HT-29 (cell line): ENCODE measurements at regions not wholly inside any gene's neighbourhood (a gene's known extent, or its start where the extent isn't known, plus 50 kb on each side); places are given as distances from the start of the nearest gene placed in this dataset.
A peak's percentile ranks its signal among the peaks of the same experiment; 100 is the strongest.
"Not testable (repeated sequence)": the region's sequence is repeated elsewhere in the genome, so short reads cannot be mapped to it uniquely, and the experiment has no call there.

Experiments
- DNase-seq: peaks from one replicate; pipeline ENCODE4 v3.0.0-alpha.2; 2015; ENCODE audit warnings: low spot score

- DNase-seq, result no peak
Observed at GRCh38 chr6:37766717-37767116, 52.8 kb upstream of the ZFAND3 start.

- DNase-seq, result no peak
Observed at GRCh38 chr6:37765182-37765775, 54.2 kb upstream of the ZFAND3 start.

GRCh38 chr6:37763413-37763812 lies 56.1 kb upstream of the ZFAND3 start:
- no peak for DNase-seq

- no peak for DNase-seq
Observed at GRCh38 chr6:37762806-37763205, 56.7 kb upstream of the ZFAND3 start.

- DNase-seq, result peak; percentile 9
Observed at GRCh38 chr6:37761554-37762271, 57.8 kb upstream of the ZFAND3 start.

GRCh38 chr6:37759221-37760144 lies 60.0 kb upstream of the ZFAND3 start:
- DNase-seq, result no peak

GRCh38 chr6:37758647-37759046 lies 60.9 kb upstream of the ZFAND3 start:
- no peak for DNase-seq

DNA sequence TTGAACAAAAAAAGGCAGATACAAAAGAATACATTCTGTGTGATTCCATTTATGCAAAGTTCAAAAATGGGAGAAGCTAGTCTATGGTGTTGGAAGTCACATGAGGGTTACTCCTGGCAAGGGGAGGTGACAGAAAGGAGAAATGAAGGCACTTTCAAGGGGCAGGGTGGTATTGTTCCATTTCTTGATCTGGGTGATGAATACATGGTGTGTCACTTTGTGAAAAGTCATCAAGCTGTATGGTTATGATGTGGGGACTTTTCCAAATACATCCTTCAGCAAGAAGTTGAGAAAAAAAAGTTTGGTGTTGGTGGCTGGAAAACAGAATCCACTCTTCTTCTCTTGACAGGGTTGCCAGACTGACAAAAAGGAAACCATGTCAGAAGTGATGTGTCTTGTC lies 60.6 kb upstream of the MDGA1 start:
- no peak for DNase-seq

DNA sequence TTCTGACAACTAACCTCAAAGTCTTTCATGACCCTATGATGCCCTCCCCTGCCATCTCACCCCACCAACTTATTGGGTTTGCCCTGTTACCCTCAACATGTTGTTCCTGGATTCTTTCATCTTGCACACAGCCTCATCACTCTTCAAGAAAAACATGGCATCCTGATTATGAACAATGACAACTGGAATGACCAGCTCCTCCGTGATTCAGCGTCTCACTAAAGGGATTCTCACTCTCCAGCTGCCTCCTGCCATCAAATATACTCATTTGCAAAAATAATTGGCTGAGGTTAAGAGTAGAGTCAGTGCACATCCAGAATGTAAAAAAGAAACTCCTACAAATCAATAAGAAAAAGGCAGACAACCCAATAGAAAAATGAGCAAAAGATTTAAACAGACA lies 59.7 kb upstream of the MDGA1 start:
- DNase-seq, result no peak

DNA sequence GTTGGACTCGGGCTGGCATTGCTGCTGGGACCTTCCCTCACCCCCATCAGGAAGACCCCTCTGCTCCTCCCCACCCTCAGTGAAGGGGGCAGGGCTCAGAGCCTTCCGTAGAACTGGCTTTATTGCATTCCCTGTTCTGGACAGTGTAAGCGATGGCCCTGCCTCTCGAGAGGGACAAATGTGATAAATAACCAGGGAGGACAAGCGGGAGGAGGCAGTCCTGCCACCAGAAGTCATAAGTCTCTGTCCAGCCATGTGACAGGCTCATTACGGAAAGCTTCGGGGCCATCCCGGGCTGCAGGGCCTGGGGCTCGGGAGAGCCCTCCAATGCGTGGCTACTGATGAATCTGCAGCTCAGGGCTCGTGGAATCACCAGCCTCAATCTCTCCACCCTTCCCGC lies 58.5 kb upstream of the MDGA1 start:
- DNase-seq, result no peak

DNA sequence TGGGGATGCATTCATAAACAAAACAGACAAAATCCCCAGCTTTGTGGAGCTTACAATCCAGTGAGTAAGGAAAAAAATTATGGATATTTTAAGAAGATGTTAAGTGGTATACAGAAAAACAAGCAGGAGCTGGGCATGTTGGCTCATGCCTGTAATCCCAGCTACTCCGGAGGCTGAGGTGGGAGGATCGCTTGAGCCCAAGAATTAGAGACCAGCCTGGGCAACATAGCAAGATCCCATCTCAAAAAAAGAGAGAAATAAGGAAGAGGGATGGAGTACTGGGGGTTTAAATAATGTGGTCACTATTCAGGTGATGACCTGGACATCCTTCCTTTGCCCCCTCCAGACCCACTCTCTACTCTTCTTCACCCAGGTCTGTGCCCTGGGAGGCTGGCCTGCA lies 55.0 kb upstream of the MDGA1 start:
- DNase-seq, result no peak

DNA sequence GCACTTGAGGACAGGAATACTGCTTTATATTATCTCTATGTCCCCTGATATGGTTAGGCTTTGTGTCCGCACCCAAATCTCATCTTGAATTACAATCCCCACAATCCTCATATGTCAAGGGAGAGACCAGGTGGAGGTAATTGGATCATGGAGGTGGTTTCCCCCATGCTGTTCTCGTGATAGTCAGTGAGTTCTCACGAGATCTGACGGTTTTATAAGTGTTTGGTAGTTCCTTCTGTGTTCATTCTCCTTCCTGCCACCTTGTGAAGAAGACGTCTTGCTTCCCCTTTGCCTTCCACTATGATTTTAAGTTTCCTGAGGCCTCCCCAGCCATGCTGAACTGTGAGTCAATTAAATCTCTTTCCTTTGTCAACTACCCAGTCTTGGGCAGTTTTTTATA lies 51.7 kb upstream of the MDGA1 start:
- not testable (repeated sequence) for DNase-seq

DNA sequence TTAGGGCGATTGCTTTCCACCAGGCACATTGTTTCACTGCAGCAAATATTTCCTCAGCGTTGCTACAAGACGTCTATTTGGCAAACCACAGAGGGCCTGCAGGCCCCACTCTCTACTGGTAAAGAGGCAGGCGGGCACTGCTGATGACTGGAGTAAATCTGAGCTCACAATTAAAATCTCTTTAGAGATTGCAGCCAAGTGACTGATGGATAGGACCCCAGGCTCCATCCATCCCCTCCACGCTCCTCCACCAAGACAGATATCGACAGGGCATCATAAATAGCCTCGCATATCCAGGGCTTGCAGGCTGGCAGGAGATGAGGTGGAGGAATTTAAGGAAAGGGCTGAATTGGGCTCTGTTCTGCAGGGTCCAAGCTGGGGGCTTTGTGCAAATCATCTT lies 50.4 kb upstream of the MDGA1 start:
- DNase-seq, result no peak
